PC-9 (cell line): ENCODE measurements at regions not wholly inside any gene's neighbourhood (a gene's known extent, or its start where the extent isn't known, plus 50 kb on each side); places are given as distances from the start of the nearest gene placed in this dataset.

Experiments
- CTCF ChIP-seq: fragments of 200-600 bp; sonication (generic); conservative IDR thresholded peaks from 2 replicates; pipeline ENCODE4 v1.6.1; 2017; ENCODE audit warnings: mixed run types, antibody characterized with exemption, mild to moderate bottlenecking, moderate library complexity
- EZH2 ChIP-seq: fragments of 200-600 bp; sonication (generic); IDR thresholded peaks from 2 replicates; pipeline ENCODE4 v1.8.0; 2017; ENCODE audit warnings: antibody characterized with exemption, low read depth

- TF ChIP-seq CTCF (no peak), EZH2 (no peak)
Measured at GRCh38 chr5:31078956-31079355, 114.5 kb upstream of the CDH6 start.
